ENCODE measurements at regions not wholly inside any gene's neighbourhood (a gene's known extent, or its start where the extent isn't known, plus 50 kb on each side); places are given as distances from the start of the nearest gene placed in this dataset.

DNA sequence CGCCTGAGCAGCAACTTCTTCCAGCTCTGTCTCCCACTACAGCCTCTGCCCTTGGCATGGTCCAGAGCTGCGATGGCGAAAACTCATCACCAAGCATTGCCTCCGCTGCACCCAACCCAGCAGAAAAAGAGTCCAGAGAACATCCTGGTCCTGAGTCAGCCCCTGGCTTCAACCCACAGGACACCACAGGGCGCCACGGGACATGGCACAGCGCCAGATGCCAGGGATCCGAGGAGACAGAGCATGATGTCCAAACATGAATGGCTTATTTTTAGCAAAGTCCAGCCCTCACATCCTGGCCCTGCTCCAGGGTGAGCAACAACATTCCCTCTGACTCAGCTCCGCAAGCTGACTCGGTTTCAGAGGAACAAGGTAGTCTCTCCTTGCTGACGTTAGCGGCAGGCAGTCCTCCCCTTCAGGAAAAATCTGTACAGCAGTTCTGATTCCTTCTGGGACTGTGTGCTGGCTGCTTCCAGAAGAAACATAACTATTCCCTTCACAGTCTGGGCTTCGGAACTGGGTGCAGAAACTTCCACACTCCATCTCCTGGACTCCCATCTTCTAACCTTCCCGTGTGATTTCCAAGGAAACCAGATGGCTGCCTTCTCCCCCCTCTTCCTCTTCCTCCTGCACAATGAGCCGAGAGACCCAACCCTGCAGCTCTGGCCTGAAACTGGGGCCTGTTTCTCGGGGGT lies 131.3 kb downstream of the TOMM20 start (continued):
- TF ChIP-seq, protein P1, sequence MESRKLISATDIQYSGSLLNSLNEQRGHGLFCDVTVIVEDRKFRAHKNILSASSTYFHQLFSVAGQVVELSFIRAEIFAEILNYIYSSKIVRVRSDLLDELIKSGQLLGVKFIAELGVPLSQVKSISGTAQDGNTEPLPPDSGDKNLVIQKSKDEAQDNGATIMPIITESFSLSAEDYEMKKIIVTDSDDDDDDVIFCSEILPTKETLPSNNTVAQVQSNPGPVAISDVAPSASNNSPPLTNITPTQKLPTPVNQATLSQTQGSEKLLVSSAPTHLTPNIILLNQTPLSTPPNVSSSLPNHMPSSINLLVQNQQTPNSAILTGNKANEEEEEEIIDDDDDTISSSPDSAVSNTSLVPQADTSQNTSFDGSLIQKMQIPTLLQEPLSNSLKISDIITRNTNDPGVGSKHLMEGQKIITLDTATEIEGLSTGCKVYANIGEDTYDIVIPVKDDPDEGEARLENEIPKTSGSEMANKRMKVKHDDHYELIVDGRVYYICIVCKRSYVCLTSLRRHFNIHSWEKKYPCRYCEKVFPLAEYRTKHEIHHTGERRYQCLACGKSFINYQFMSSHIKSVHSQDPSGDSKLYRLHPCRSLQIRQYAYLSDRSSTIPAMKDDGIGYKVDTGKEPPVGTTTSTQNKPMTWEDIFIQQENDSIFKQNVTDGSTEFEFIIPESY (IDR thresholded peaks at IDR 0.05; ENCODE audit: extremely low read depth, insufficient replicate concordance, low read length): peak; percentile 79
- TF ChIP-seq SP1 (IDR thresholded peaks at IDR 0.05; ENCODE audit: low read depth) (peak; percentile 98), ZNF274 (IDR thresholded peaks at IDR 0.05; ENCODE audit: low read depth, low read length) (no peak), CBX3 (IDR thresholded peaks at IDR 0.05; ENCODE audit: low read depth) (peak; percentile 98)
- TF ChIP-seq, protein P2, sequence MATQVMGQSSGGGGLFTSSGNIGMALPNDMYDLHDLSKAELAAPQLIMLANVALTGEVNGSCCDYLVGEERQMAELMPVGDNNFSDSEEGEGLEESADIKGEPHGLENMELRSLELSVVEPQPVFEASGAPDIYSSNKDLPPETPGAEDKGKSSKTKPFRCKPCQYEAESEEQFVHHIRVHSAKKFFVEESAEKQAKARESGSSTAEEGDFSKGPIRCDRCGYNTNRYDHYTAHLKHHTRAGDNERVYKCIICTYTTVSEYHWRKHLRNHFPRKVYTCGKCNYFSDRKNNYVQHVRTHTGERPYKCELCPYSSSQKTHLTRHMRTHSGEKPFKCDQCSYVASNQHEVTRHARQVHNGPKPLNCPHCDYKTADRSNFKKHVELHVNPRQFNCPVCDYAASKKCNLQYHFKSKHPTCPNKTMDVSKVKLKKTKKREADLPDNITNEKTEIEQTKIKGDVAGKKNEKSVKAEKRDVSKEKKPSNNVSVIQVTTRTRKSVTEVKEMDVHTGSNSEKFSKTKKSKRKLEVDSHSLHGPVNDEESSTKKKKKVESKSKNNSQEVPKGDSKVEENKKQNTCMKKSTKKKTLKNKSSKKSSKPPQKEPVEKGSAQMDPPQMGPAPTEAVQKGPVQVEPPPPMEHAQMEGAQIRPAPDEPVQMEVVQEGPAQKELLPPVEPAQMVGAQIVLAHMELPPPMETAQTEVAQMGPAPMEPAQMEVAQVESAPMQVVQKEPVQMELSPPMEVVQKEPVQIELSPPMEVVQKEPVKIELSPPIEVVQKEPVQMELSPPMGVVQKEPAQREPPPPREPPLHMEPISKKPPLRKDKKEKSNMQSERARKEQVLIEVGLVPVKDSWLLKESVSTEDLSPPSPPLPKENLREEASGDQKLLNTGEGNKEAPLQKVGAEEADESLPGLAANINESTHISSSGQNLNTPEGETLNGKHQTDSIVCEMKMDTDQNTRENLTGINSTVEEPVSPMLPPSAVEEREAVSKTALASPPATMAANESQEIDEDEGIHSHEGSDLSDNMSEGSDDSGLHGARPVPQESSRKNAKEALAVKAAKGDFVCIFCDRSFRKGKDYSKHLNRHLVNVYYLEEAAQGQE (IDR thresholded peaks at IDR 0.05; ENCODE audit: low read depth): no peak

DNA sequence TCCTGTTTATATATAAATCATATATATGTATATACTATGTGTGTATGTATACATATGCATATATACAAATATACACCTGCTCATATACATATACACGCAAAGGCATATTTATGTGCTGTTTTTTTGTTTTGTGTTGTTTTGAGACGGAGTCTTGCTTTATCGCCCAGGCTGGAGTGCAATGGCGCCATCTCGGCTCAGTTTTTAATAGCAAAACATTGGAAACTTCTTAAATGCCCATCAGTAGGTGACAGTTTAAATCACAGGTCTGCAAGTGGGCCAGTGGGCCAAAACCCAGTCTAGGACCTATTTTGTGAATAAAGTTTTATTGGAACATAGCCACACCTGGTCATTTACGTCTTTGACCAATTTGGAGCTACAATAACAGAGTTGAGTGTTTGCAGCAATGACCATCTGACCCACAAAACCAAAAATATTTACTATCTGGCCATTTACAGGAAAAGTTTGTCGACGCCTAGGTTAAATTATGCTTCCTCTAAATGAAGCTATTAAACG lies 132.3 kb downstream of the TOMM20 start:
- RAD21 ChIA-PET (ENCODE audit: low non-redundant PET in 1 of 2, low total read pairs in 2 of 2, uncharacterized antibody in 2 of 2, unreplicated experiment in 2 of 2): no interaction called here
- H2AFZ ChIP-seq (ENCODE audit: low read depth, low read length, poor library complexity, severe bottlenecking): peak overlapping the region; percentile 88
- intact Hi-C loops (cut with micrococcal nuclease): loop anchor here (2.0 to 5.0 kb wide), 2 partner anchors 82 to 499 kb away; no protein-coding TSS in a partner anchor
- H3K36me3 ChIP-seq (ENCODE audit: control insufficient read depth in 1 of 2, insufficient read depth in 2 of 2, low read length in 2 of 2): no peaks in the 10 kb centered on the region
- BruUV-seq (replicated peaks): no TSS peak
- H3K27ac ChIP-seq (ENCODE audit: low read depth, low read length): no peak overlapping the region
- peak overlapping the region; percentile 81 for H3K4me2 ChIP-seq (ENCODE audit: low read length)
- no peaks in the 10 kb centered on the region; the same call in 1 of the 2 replicates for H3K27me3 ChIP-seq (ENCODE audit: insufficient read depth, low read length)
- DNase-seq (ENCODE audit: low read depth, low spot score): no peak
- H3K9me3 ChIP-seq (ENCODE audit: control insufficient read depth in 1 of 2, insufficient read depth in 1 of 2, low read depth in 1 of 2, low read length in 2 of 2): no peaks in the 10 kb centered on the region
- H3K79me2 ChIP-seq (ENCODE audit: insufficient read depth, low read length): no peaks in the 10 kb centered on the region
- ATAC-seq: no peak
- peak overlapping the region in 1 of 2 experiments; percentile 45; a peak in 1 of 4 replicates for H3K4me3 ChIP-seq (replicated peaks in 1 of 2; ENCODE audit: low read depth in 1 of 2, low read length in 2 of 2)
- H3K4me1 ChIP-seq (ENCODE audit: control insufficient read depth in 1 of 2, insufficient read depth in 2 of 2, low read length in 2 of 2): peaks cover 30 to 38% of the 10 kb centered on the region in 2 experiments
- 0 out of 2 replicates have a peak overlapping the region, but pooled peaks have one; percentile 47 for H3K9ac ChIP-seq (ENCODE audit: low read length)
- CTCF ChIA-PET: no interaction called here
- H3K9me2 ChIP-seq (ENCODE audit: insufficient read depth): no peaks in the 10 kb centered on the region
- H4K20me1 ChIP-seq (ENCODE audit: insufficient read depth): no peaks in the 10 kb centered on the region
- POLR2A ChIA-PET: interaction anchor here (2.0 to 2.7 kb wide), 2 partner anchors 16 to 385 kb away, joined by 8 read pairs; no protein-coding TSS in a partner anchor
- TF ChIP-seq, protein P3, sequence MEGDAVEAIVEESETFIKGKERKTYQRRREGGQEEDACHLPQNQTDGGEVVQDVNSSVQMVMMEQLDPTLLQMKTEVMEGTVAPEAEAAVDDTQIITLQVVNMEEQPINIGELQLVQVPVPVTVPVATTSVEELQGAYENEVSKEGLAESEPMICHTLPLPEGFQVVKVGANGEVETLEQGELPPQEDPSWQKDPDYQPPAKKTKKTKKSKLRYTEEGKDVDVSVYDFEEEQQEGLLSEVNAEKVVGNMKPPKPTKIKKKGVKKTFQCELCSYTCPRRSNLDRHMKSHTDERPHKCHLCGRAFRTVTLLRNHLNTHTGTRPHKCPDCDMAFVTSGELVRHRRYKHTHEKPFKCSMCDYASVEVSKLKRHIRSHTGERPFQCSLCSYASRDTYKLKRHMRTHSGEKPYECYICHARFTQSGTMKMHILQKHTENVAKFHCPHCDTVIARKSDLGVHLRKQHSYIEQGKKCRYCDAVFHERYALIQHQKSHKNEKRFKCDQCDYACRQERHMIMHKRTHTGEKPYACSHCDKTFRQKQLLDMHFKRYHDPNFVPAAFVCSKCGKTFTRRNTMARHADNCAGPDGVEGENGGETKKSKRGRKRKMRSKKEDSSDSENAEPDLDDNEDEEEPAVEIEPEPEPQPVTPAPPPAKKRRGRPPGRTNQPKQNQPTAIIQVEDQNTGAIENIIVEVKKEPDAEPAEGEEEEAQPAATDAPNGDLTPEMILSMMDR (IDR thresholded peaks at IDR 0.05 in 2 of 3, conservative IDR thresholded peaks at IDR 0.05 in 1 of 3; ENCODE audit: borderline replicate concordance in 1 of 3, insufficient read depth in 1 of 3, low read depth in 2 of 3, low read length in 2 of 3): 0 out of 6 replicates have a peak, but pooled peaks of 1 of the 3 experiments have one; percentile 11
- no peak for TF ChIP-seq FOSL1 (IDR thresholded peaks at IDR 0.05; ENCODE audit: low read depth)
- no peak for TF ChIP-seq POLR2A (IDR thresholded peaks at IDR 0.05; ENCODE audit: borderline replicate concordance, extremely low read depth, insufficient read depth, insufficient read length)
- TF ChIP-seq, protein P2 (IDR thresholded peaks at IDR 0.05; ENCODE audit: low read depth): no peak
- TF ChIP-seq, protein P4, sequence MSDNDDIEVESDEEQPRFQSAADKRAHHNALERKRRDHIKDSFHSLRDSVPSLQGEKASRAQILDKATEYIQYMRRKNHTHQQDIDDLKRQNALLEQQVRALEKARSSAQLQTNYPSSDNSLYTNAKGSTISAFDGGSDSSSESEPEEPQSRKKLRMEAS (IDR thresholded peaks at IDR 0.05): no peak
